OCI-LY1 (cell line): ENCODE measurements at regions not wholly inside any gene's neighbourhood (a gene's known extent, or its start where the extent isn't known, plus 50 kb on each side); places are given as distances from the start of the nearest gene placed in this dataset.

ENCODE experiments used
- CTCF ChIP-seq: fragments of 200-600 bp; sonication (generic), shearing (Covaris generic); IDR thresholded peaks from 2 replicates; pipeline ENCODE4 v1.5.1; 2017; ENCODE audit warnings: mild to moderate bottlenecking, antibody characterized with exemption, low read length, moderate library complexity, mixed read lengths
- EZH2 ChIP-seq: fragments of 200-600 bp; sonication (generic), shearing (Covaris generic); IDR thresholded peaks from 2 replicates; pipeline ENCODE4 v1.8.0; 2017; ENCODE audit warnings: borderline replicate concordance, mixed run types, mild to moderate bottlenecking, antibody characterized with exemption, low read length, moderate library complexity, mixed read lengths

GRCh38 chr18:29259838-29260237, 1082.9 kb upstream of the CDH2 start:
- TF ChIP-seq CTCF = no peak
- TF ChIP-seq EZH2 = no peak
